GF-D8 (cell line): ENCODE measurements at regions not wholly inside any gene's neighbourhood (a gene's known extent, or its start where the extent isn't known, plus 50 kb on each side); places are given as distances from the start of the nearest gene placed in this dataset.
"Not testable (repeated sequence)": the region's sequence is repeated elsewhere in the genome, so short reads cannot be mapped to it uniquely, and the experiment has no call there.

ENCODE experiments used
- DNase-seq: peaks from one replicate; lab custom pipeline; 2025; lab: John Stamatoyannopoulos, UW

DNA sequence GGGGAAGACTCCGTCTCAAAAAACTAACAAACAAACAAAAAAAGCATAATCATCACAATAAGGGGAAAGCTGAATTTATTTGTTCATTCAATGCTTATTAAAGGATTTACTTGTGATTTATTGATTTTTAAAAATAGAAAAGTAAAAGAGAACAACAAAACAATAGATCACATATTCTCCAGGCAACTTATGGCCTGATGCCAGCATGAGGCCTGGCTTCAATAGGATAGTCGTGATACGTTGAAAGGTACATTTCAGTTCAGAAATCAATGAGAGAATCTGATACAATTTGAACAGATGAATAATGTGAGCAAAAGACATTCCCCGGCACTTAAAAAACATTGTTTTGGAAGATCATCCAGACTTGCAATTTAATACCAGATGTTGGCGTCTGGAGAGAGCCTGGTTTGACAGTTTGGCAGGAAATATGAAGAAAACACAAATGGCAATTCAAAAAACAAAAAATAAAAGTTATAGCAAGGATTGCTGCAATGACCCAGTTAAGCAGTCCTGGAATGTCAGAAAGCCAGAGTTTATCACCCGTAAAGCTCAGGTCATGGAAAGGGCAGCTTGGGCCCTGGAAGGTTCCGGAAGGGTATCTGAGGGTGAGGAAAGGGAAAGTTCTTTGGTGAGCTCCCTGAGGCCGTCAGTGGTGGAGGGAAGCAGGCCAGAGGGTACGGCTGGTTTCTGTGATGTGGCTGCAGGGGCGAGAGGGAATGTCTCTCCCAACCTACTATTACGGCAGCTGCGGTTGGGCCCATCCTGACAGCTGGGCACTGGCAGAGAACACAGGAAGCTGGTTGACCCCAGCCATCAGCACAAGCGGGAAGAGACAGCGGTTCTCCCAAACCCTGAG, 230.2 kb upstream of the HES1 start:
- peak; percentile 42 for DNase-seq

- DNase-seq, result no peak
Observed at GRCh38 chr3:193906849-193907410, 229.0 kb upstream of the HES1 start.

GRCh38 chr3:193908181-193908744, 227.7 kb upstream of the HES1 start:
- no peak for DNase-seq

- no peak for DNase-seq
Observed at GRCh38 chr3:193909387-193909786, 226.6 kb upstream of the HES1 start.

DNA sequence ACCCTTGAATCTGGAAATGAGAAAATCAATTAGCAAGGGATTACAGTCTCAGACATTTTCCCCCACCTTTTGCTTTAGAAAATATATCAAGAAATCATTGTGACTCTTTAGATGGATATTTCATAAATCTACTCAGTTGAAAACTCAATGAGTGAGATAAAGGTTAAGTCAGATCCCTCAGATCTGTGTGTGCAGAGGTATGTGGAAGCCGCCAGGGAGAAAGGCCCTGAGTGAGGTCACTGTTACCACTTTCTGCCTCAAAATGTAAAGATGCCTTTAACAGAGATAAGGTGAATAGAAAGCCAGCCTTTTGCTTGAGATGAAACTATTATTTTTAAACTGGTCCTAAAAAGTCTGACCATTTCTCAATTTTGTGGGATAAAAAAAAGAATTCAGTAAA, 225.6 kb upstream of the HES1 start:
- DNase-seq, result no peak

DNA sequence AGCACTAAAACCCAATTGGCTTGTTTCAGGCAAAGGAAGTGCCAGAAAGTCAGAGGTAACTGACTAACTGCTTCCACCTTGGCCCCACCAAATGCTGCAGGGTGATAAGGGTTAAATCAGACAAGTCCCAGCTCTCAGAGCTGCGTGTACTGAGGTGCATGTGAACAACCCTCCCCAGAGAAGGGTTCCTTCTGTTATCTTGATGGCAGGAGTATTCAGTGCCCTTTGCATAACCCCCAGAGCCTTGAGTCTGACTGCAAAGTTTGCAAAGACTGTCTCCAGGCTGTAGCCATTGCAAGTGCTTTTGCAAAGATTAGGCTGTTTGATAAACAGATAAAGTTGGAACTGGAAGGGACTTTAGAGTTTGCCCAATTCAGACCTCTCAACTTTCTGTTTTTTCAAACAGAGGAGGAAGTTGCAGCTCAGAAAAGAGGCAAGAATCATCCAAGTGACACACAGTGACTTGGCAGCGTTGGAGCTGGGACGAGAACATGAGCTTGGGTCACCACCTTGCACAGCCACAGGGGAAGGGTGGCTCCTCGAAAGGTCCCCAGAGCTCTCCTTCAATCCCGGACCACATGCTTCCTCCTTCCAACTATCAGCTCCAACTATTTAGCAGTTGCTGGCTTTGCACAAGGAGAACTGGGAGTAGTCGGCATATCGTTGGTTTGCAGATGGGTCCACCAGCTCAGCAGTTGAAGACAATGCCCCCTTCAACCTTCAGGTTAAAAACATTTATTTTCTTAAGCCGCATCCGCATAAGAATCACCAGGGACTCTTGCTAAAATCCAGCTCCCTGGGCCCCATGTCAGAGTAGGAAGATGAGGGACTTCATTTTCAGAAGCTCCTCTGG, 224.8 kb upstream of the HES1 start:
- DNase-seq, result peak; percentile 80

DNA sequence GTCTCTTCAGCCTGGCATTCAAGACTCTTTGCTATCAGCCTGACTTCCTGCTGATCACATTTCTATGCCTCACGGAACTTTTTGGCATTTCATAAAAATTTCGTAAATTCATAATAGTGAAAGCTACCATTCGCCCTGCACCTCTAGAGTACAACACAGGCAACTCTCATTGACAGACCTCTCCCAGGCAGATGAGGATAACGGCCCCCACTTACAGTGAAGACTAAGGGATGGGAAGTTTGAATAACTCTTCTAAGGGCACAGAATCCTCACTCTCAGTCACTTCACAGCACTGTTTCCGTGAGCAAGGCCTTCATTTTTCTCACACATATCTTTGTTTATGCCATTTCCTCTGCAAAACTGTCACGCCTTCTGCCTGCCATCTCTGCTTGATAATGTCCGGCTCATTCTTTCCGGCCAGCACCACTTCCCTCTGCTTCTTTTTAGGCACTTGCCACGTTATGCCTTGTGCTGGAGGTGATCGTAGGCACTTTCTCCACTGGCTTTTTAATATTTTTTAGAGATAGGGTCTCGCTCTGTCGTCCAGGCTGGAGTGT, 224.1 kb upstream of the HES1 start:
- no peak for DNase-seq

- DNase-seq, result no peak
Observed at GRCh38 chr3:193912621-193913178, 223.2 kb upstream of the HES1 start.

GRCh38 chr3:193914602-193915001, 221.3 kb upstream of the HES1 start:
- DNase-seq, result no peak

DNA sequence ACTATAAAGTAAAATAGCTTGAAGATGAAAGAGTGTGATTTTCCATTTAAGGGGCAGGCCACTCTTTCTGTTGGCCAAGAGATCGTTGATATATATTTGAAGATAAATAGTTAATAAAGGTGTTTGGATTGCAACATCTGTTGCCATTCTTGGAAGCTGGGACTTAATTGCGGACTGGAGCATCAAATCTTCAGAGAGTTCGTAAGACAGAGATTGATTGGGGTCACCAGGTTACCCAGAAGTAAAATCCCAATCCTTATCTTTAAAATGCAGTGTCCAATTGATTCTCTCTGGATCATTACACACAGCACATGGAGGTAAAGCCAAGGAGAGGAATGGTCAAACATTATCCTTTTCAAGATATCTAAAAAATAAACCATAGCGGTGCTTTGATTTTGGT, 220.8 kb upstream of the HES1 start:
- DNase-seq, result no peak

DNA sequence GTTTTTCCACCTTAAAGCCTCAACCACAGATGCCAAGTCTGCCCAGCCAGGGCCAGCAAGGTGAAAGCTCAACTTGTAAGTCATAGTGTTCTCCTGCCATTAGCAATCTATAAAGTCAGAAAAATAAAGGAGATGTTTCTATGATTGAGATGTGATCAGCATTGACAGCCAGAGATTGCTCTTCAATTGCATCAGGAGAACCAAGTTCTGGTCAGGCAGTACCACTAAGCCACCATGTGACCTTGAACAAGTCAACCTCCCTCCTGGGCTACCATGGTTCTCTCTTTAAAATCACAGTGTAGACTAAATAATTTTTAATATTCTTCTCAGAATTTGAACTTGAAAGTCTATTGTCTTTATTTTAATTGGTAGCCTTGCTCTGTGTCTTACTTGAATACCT, 220.3 kb upstream of the HES1 start:
- no peak for DNase-seq

- no peak for DNase-seq
Observed at GRCh38 chr3:193917158-193917557, 218.8 kb upstream of the HES1 start.

DNA sequence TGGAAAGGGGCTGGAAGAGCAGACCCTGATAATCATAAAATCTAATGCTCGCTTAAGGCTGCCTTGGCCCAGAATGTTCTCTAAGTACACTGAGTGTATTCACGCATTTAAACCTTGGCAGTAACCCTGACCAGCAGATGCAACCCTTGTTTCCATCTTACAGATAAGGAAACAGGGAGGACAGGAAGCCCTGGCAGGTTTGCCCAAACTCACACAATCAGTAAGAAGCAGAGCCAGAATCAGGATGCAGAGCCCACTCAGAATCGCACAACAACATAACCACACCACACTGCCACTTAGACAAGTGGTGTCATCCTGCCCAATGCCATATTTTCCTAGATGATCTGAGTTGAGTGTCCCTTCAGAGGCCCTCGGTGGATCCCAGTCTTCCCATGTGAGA, 214.5 kb upstream of the HES1 start:
- no peak for DNase-seq

DNA sequence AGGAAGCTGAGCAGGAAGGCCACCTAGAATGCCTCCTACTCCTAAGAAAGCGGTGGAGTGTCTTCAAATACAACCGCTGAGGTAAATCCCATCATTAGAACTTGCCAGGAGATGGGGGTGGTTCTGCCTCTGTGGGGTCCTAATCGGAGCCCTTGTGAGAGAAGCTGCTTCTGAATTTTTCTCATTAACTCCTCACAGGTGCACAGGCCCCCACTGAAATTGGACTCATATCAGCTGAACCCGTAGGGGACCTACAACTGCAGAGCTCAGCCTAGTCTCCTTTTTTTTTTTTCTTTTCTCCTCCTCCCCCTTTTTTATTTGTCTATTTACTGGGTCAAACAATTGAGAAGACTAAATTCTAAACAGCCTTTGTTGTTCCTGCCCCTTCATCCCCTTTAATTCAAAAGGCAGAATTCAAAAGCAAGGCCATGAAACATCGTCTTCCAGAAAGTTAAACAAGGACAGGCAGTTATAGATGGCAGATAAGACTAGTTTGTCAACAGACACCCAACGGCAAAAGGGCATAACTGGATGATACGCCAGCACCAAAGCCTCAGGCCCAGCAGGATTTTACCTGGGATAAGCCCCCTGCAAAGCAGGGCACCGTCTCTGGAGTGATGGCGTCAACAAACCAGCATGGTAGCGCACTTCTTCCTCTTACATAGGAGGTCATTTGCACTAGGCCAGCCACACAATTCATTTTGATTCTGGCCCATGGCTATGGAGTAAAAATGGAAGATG, 213.7 kb upstream of the HES1 start:
- DNase-seq, result no peak

DNA sequence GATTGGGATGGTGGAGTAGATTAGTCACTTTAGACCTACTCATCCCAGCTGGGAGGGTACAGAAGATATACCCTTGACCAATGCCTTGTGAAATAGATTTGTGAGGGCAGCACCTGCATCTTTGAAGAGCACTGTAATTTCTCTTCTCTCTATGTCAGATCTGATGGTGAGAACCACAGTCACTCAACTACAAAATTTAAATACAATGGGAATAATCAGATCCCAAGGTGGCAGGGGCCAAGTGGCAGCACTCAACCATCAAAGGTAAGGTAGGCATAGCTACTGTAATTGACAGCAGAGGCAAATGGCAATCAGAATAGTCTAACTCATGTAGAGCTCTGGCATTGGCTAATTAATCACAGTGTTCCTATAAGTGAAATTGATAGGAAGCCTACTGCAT, 212.0 kb upstream of the HES1 start:
- DNase-seq, result not testable (repeated sequence)

GRCh38 chr3:193926071-193926470, 209.9 kb upstream of the HES1 start:
- DNase-seq, result not testable (repeated sequence)

DNA sequence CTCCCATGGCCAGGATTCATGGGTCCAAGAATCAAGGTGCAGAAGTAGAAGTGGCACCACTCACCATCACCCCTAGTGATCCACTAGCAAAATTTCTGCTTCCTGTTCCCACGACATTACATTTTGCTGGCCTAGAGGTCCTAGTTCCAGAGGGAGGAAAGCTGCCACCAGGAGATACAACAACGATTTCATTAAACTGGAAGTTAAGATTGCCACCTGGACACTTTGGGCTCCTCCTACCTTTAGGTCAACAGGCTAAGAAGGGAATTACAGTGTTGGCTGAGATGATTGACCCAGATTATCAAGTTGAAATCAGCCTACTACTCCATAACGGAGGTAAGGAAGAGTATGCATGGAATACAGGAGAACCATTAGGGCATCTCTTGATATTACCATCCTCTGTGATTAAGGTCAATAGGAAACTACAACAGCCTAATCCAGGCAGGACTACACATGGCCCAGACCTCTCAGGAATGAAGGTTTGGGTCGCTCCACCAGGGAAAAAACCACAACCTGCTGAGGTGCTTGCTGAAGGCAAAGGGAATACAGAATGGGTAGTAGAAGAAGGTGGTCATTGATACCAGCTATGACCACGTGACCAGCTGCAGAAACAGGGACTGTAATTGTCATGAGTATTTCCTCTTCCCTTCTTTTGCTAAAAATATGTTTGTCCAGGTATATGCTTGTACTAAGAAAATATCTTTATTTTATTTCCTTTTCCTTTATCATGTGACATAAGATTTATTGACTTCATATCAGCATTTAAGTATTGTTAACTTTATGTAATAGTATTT, 208.3 kb upstream of the HES1 start:
- DNase-seq, result not testable (repeated sequence)

- DNase-seq, result no peak
Observed at GRCh38 chr3:193928354-193929209, 207.4 kb upstream of the HES1 start.

DNA sequence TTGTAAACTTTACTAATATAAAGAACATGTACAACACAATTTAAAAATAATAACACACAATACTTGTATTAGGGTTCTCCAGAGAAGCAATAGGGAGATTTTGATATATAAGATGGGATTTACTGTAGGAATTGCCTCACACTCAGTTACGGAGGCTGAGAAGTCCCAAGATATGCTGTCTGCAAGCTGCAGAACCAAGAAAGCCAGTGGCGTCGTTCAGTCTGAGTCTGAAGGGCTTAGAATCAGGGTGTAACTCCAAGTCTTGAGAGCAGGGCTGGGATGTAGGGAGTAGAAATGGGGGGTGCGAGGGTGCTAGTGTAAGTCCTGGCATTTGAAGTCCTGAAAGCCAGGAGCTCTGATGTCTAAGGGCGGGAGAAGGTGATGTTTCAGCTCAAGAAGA, 206.6 kb upstream of the HES1 start:
- DNase-seq, result no peak
